HepG2 (cell line): ENCODE measurements at regions not wholly inside any gene's neighbourhood (a gene's known extent, or its start where the extent isn't known, plus 50 kb on each side); places are given as distances from the start of the nearest gene placed in this dataset.

Source experiments
- ATAC-seq: fragments of 200-7000 bp; cut with Tn5 transposase; 3 replicates; pipeline ENCODE4 v1.9.1; 2020; ENCODE audit warnings: mild to moderate bottlenecking, moderate library complexity
- BruUV-seq: library from RNA; stranded (reverse); fragments of 400-500 nt; replicated peaks from 2 replicates; lab custom pipeline; 2021; lab: Mats Ljungman, UMichigan
- CTCF ChIA-PET: fragments of 300-600 bp; formaldehyde crosslinking; extraction: SDS; loops from one replicate; lab custom pipeline; 2021; ENCODE audit warnings: low total read pairs, inconsistent platforms, low intra/inter-chr PET ratio; lab: Yijun Ruan, JAX
- POLR2A ChIA-PET: fragments of 350-600 bp; sonication (Branson Sonifier 250); formaldehyde crosslinking; loops from one replicate; lab custom pipeline; 2020; ENCODE audit warnings: antibody characterized with exemption, inconsistent platforms; lab: Yijun Ruan, JAX
- DNase-seq: peaks from one replicate; pipeline ENCODE4 v3.0.0-alpha.2; 2015; ENCODE audit warnings: low spot score
- FAIRE-seq: peaks from 3 replicates; lab custom pipeline; 2011; peaks lifted over from hg19 to GRCh38; lab: Jason Lieb, UNC
- H2AFZ ChIP-seq: one replicate; pipeline ENCODE4 v1.6.1; 2011; ENCODE audit warnings: low read length, inconsistent platforms
- H3K27ac ChIP-seq: fragments of 300-600 bp; 3 replicates; pipeline ENCODE4 v1.8.0; 2011; ENCODE audit warnings: mixed run types, mild to moderate bottlenecking, mixed read lengths, low read length, inconsistent platforms; ENCODE audit not compliant: insufficient read depth; ENCODE audit errors: extremely low read length
- H3K27me3 ChIP-seq, 2 experiments: fragments of 200-600 bp in 1 of 2; 2 replicates in 1 of 2; 3 replicates in 1 of 2; pipeline versions ENCODE4 v1.6.0 to v1.8.0; 2011; ENCODE audit warnings: low read length in 2 of 2, mild to moderate bottlenecking in 2 of 2, moderate library complexity in 2 of 2, inconsistent platforms in 1 of 2; ENCODE audit not compliant: insufficient read depth in 2 of 2, control insufficient read depth in 1 of 2
- H3K36me3 ChIP-seq, 2 experiments: fragments of 200-600 bp in 1 of 2; replicated peaks in 1 of 2; 2 replicates in 1 of 2; 3 replicates in 1 of 2; pipeline versions ENCODE4 v1.5.1 to v1.8.0; 2011; ENCODE audit warnings: low read length in 2 of 2, inconsistent platforms in 1 of 2; ENCODE audit not compliant: insufficient read depth in 2 of 2, control insufficient read depth in 1 of 2
- H3K4me1 ChIP-seq: 2 replicates; pipeline ENCODE4 v1.5.1; 2012; ENCODE audit warnings: low read length, inconsistent platforms; ENCODE audit not compliant: insufficient read depth
- H3K4me2 ChIP-seq: 2 replicates; pipeline ENCODE4 v1.6.0; 2011; ENCODE audit warnings: low read depth, low read length, inconsistent platforms
- H3K4me3 ChIP-seq, 3 experiments: fragments of 200-600 bp in 1 of 3; sonication (generic), shearing (Covaris generic) in 1 of 3; replicated peaks in 1 of 3; 2 replicates each; pipeline ENCODE4 v1.5.1; 2011 to 2016; ENCODE audit warnings: low read length in 3 of 3, inconsistent platforms in 2 of 3, low read depth in 2 of 3, mild to moderate bottlenecking in 2 of 3, control low read depth in 1 of 3, mixed read lengths in 1 of 3; ENCODE audit not compliant: insufficient read depth in 1 of 3
- H3K79me2 ChIP-seq: one replicate; pipeline ENCODE4 v1.6.1; 2011; ENCODE audit warnings: low read length, inconsistent platforms; ENCODE audit not compliant: insufficient read depth
- H3K9ac ChIP-seq: 2 replicates; pipeline ENCODE4 v1.6.0; 2011; ENCODE audit warnings: mild to moderate bottlenecking, low read depth, low read length, inconsistent platforms; ENCODE audit not compliant: insufficient read depth
- H3K9me3 ChIP-seq: 2 replicates; pipeline ENCODE4 v1.5.1; 2012; ENCODE audit warnings: mild to moderate bottlenecking, low read length
- H4K20me1 ChIP-seq: 2 replicates; pipeline ENCODE4 v1.6.0; 2011; ENCODE audit warnings: inconsistent platforms, mild to moderate bottlenecking, low read length, moderate library complexity; ENCODE audit not compliant: insufficient read depth
- EP300 ChIP-seq, 3 experiments: sonication (generic) in 1 of 3; formaldehyde crosslinking in 1 of 3; IDR thresholded peaks; 2 replicates each; pipeline versions ENCODE4 v1.5.1 to v1.6.1; 2011 to 2020; ENCODE audit warnings: low read depth in 2 of 3, low read length in 2 of 3, borderline replicate concordance in 1 of 3, improper control_type of control experiment in 1 of 3, mild to moderate bottlenecking in 1 of 3, missing genetic modification reagents in 1 of 3, moderate library complexity in 1 of 3
- HBP1 ChIP-seq: IDR thresholded peaks from 2 replicates; pipeline ENCODE4 v1.6.1; 2016; ENCODE audit warnings: low read depth, control low read depth
- IKZF5 ChIP-seq: IDR thresholded peaks from 2 replicates; pipeline ENCODE4 v1.6.1; 2018; ENCODE audit warnings: missing genetic modification reagents, mild to moderate bottlenecking, missing compliant biosample characterization
- KDM3A ChIP-seq: IDR thresholded peaks from 2 replicates; pipeline ENCODE4 v1.6.1; 2018; ENCODE audit warnings: low read depth, missing compliant biosample characterization
- KDM5A ChIP-seq: fragments of 200-600 bp; sonication (generic); IDR thresholded peaks from 2 replicates; pipeline ENCODE4 v1.7.0; 2018; ENCODE audit warnings: antibody characterized with exemption, mild to moderate bottlenecking, low read length, borderline replicate concordance
- MXD1 ChIP-seq: sonication (generic); formaldehyde crosslinking; IDR thresholded peaks from 2 replicates; pipeline ENCODE4 v1.4.0; 2020; ENCODE audit warnings: mild to moderate bottlenecking, missing genetic modification reagents
- NFKB2 ChIP-seq: sonication (generic); formaldehyde crosslinking; IDR thresholded peaks from 2 replicates; pipeline ENCODE4 v1.4.0; 2020; ENCODE audit warnings: missing genetic modification reagents, borderline replicate concordance
- RERE ChIP-seq: IDR thresholded peaks from 2 replicates; pipeline ENCODE4 v1.6.1; 2016; ENCODE audit warnings: low read depth, missing genetic modification reagents, missing compliant biosample characterization
- ZFAT ChIP-seq: sonication (generic); formaldehyde crosslinking; conservative IDR thresholded peaks from 2 replicates; pipeline ENCODE4 v1.8.1; 2023; ENCODE audit warnings: missing genetic modification reagents, inconsistent platforms
- ZNF589 ChIP-seq: sonication (generic); formaldehyde crosslinking; conservative IDR thresholded peaks from 2 replicates; pipeline ENCODE4 v1.8.0; 2022; ENCODE audit warnings: mild to moderate bottlenecking, moderate library complexity, missing genetic modification reagents
- ZSCAN31 ChIP-seq: sonication (generic); formaldehyde crosslinking; IDR thresholded peaks from 2 replicates; pipeline ENCODE4 v1.5.0; 2020; ENCODE audit warnings: low read depth, mild to moderate bottlenecking, missing genetic modification reagents
- in situ Hi-C: cut with HindIII; loops from 2 replicates; pipeline ENCODE4 v1.10.0; 2017; ENCODE audit warnings: low pct_unique_long_range_greater_than_20kb; ENCODE audit not compliant: extremely low pct_ligation_motif_present
- intact Hi-C: fragments of 100-400 bp; cut with micrococcal nuclease; formaldehyde crosslinking; loops from one replicate; pipeline ENCODE4 v1.10.0; 2022; ENCODE audit not compliant: unreplicated experiment

DNA sequence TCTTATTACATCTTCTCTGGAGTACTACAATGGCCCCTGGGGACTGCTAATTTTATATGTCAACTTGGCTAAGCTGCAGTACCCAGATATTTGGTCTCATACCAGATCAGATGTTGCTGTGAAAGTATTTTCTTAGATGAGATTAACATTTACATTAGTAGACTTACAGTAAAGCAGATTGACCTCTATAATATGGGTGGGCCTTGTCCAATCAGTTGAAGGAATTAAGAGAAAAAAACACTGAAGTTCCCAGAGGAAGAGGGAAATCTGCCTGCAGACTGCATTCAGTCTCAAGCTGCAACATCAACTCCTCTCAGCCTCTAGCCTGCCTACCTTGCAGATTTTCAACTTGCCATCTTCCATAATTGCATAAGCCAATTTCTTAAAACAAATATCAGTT lies 430.1 kb downstream of the MED13L start:
- H3K4me1 ChIP-seq, result no peaks in the 10 kb centered on the region
- no peak overlapping the region for H3K27ac ChIP-seq
- FAIRE-seq, result no peak
- H3K9me3 ChIP-seq, result peaks cover 5% of the 10 kb centered on the region; the same call in 1 of the 2 replicates
- ChIA-PET POLR2A (no interaction called here), CTCF (no interaction called here)
- TF ChIP-seq ZFAT (no peak), EP300 (IDR thresholded peaks at IDR 0.05; ENCODE audit: low read depth in 2 of 2, low read length in 2 of 2) (no peak), EP300 (CRISPR knock-in tag; IDR thresholded peaks at IDR 0.05; ENCODE audit: borderline replicate concordance) (no peak), ZSCAN31 (no peak), KDM3A (no peak), NFKB2 (CRISPR knock-in tag) (no peak), ZNF589 (CRISPR knock-in tag) (no peak), KDM5A (no peak), MXD1 (CRISPR knock-in tag) (no peak), RERE (CRISPR knock-in tag) (no peak), HBP1 (CRISPR knock-in tag) (no peak), IKZF5 (CRISPR knock-in tag) (no peak)
- TF ChIP-seq, all 625 proteins: peak for 0
- Histone ChIP-seq H3K79me2 (no peaks in the 10 kb centered on the region), H3K4me3 (no peak overlapping the region), H4K20me1 (no peaks in the 10 kb centered on the region), H3K4me2 (no peak overlapping the region), H3K9ac (no peak overlapping the region), H3K27me3 (no peaks in the 10 kb centered on the region), H3K36me3 (no peaks in the 10 kb centered on the region), H2AFZ (no peak overlapping the region)
- ATAC-seq, result no peak
- in situ Hi-C loops (no loop called here), intact Hi-C loops (no loop called here)
- no TSS peak for BruUV-seq
- DNase-seq, result no peak
